Trophoblast cell (in vitro differentiated cells and primary cell): ENCODE measurements at regions not wholly inside any gene's neighbourhood (a gene's known extent, or its start where the extent isn't known, plus 50 kb on each side); places are given as distances from the start of the nearest gene placed in this dataset.

Experiments
- DNase-seq, 2 donors: peaks; one replicate each; pipeline ENCODE4 v3.0.0-alpha.2; 2016
- H2AFZ ChIP-seq: 2 replicates; pipeline ENCODE4 v1.6.1; 2013; ENCODE audit warnings: low read length, moderate library complexity, mild to moderate bottlenecking; ENCODE audit not compliant: insufficient read depth, poor library complexity
- H2AK5ac ChIP-seq: 2 replicates; pipeline ENCODE4 v1.6.1; 2013; ENCODE audit warnings: mild to moderate bottlenecking, low read length
- H2BK120ac ChIP-seq: 2 replicates; pipeline ENCODE4 v1.6.1; 2013; ENCODE audit warnings: low read length, mild to moderate bottlenecking, moderate library complexity; ENCODE audit not compliant: insufficient read depth, poor library complexity
- H2BK12ac ChIP-seq: 2 replicates; pipeline ENCODE4 v1.6.1; 2013; ENCODE audit warnings: mild to moderate bottlenecking, low read length, moderate library complexity
- H2BK5ac ChIP-seq: 2 replicates; pipeline ENCODE4 v1.6.1; 2013; ENCODE audit warnings: low read length, low read depth, moderate library complexity, mild to moderate bottlenecking; ENCODE audit not compliant: poor library complexity
- H3K14ac ChIP-seq: 2 replicates; pipeline ENCODE4 v1.6.1; 2013; ENCODE audit warnings: mild to moderate bottlenecking, low read length
- H3K18ac ChIP-seq: 2 replicates; pipeline ENCODE4 v1.6.1; 2013; ENCODE audit warnings: mild to moderate bottlenecking, low read length
- H3K23ac ChIP-seq: 2 replicates; pipeline ENCODE4 v1.6.1; 2013; ENCODE audit warnings: low read length
- H3K27ac ChIP-seq: 2 replicates; pipeline ENCODE4 v1.5.1; 2013; ENCODE audit warnings: low read depth, mild to moderate bottlenecking, inconsistent platforms, low read length, moderate library complexity
- H3K27me3 ChIP-seq: 2 replicates; pipeline ENCODE4 v1.6.1; 2013; ENCODE audit warnings: inconsistent platforms, mild to moderate bottlenecking, low read length, moderate library complexity; ENCODE audit not compliant: insufficient read depth
- H3K36me3 ChIP-seq, 2 experiments: 1 replicate in 1 of 2; 2 replicates in 1 of 2; pipeline ENCODE4 v1.6.1; 2013; ENCODE audit warnings: low read length in 2 of 2, mild to moderate bottlenecking in 2 of 2, moderate library complexity in 1 of 2; ENCODE audit not compliant: insufficient read depth in 2 of 2, control insufficient read depth in 1 of 2
- H3K4ac ChIP-seq: 2 replicates; pipeline ENCODE4 v1.6.1; 2013; ENCODE audit warnings: low read depth, mild to moderate bottlenecking, low read length, moderate library complexity
- H3K4me1 ChIP-seq, 2 experiments: 1 replicate in 1 of 2; 2 replicates in 1 of 2; pipeline ENCODE4 v1.6.1; 2013; ENCODE audit warnings: low read length in 2 of 2, mild to moderate bottlenecking in 2 of 2, moderate library complexity in 1 of 2; ENCODE audit not compliant: insufficient read depth in 2 of 2, control insufficient read depth in 1 of 2
- H3K4me2 ChIP-seq: 2 replicates; pipeline ENCODE4 v1.6.1; 2013; ENCODE audit warnings: inconsistent platforms, mild to moderate bottlenecking, low read length, moderate library complexity
- H3K4me3 ChIP-seq: 2 replicates; pipeline ENCODE4 v1.5.1; 2013; ENCODE audit warnings: mild to moderate bottlenecking, low read depth, low read length, inconsistent platforms
- H3K79me1 ChIP-seq: one replicate; pipeline ENCODE4 v1.6.1; 2013; ENCODE audit warnings: low read length
- H3K79me2 ChIP-seq: 2 replicates; pipeline ENCODE4 v1.6.1; 2013; ENCODE audit warnings: low read length, mild to moderate bottlenecking; ENCODE audit not compliant: control insufficient read depth, insufficient read depth, poor library complexity
- H3K9ac ChIP-seq: 2 replicates; pipeline ENCODE4 v1.6.1; 2013; ENCODE audit warnings: mild to moderate bottlenecking, low read length
- H3K9me3 ChIP-seq: 2 replicates; pipeline ENCODE4 v1.6.1; 2013; ENCODE audit warnings: low read depth, mild to moderate bottlenecking, control low read depth, inconsistent platforms, low read length; ENCODE audit not compliant: insufficient read depth
- H4K12ac ChIP-seq: 2 replicates; pipeline ENCODE4 v1.6.1; 2013; ENCODE audit warnings: low read depth, mild to moderate bottlenecking, low read length, moderate library complexity
- H4K8ac ChIP-seq: 2 replicates; pipeline ENCODE4 v1.6.1; 2013; ENCODE audit warnings: low read depth, mild to moderate bottlenecking, low read length, moderate library complexity
- H4K91ac ChIP-seq: one replicate; pipeline ENCODE4 v1.6.1; 2013; ENCODE audit warnings: low read depth, mild to moderate bottlenecking, low read length, moderate library complexity
- WGBS: extraction: QIAGEN DNeasy Blood & Tissue Kit; methylation state at CpG from one replicate; pipeline ENCODE4 v1.1.7; 2013; ENCODE audit warnings: missing lambda C conversion rate; ENCODE audit not compliant: insufficient read length, insufficient coverage; ENCODE audit errors: extremely low coverage; 5-methylcytosine and 5-hydroxymethylcytosine counted together

GRCh38 chr2:147351784-147352183 is 493.0 kb upstream of the ACVR2A start:
- Histone ChIP-seq H4K12ac (no peak overlapping the region), H4K8ac (no peak overlapping the region), H2BK12ac (no peak overlapping the region), H2BK120ac (no peak overlapping the region), H3K4ac (no peak overlapping the region), H3K23ac (no peak overlapping the region), H2AK5ac (no peak overlapping the region), H3K4me1 (peaks cover 0 to 3% of the 10 kb centered on the region in 2 experiments), H3K4me2 (no peak overlapping the region), H3K14ac (no peak overlapping the region), H4K91ac (no peak overlapping the region), H2AFZ (no peak overlapping the region), H3K27me3 (no peaks in the 10 kb centered on the region), H3K4me3 (no peak overlapping the region), H3K9ac (no peak overlapping the region), H3K18ac (no peak overlapping the region), H3K36me3 (no peaks in the 10 kb centered on the region), H3K27ac (no peak overlapping the region), H3K79me1 (no peaks in the 10 kb centered on the region), H3K9me3 (no peaks in the 10 kb centered on the region), H2BK5ac (no peak overlapping the region), H3K79me2 (no peaks in the 10 kb centered on the region)
- WGBS = no CpG with 5 or more reads among the region's 5 CpGs
- DNase-seq = no peak

DNA sequence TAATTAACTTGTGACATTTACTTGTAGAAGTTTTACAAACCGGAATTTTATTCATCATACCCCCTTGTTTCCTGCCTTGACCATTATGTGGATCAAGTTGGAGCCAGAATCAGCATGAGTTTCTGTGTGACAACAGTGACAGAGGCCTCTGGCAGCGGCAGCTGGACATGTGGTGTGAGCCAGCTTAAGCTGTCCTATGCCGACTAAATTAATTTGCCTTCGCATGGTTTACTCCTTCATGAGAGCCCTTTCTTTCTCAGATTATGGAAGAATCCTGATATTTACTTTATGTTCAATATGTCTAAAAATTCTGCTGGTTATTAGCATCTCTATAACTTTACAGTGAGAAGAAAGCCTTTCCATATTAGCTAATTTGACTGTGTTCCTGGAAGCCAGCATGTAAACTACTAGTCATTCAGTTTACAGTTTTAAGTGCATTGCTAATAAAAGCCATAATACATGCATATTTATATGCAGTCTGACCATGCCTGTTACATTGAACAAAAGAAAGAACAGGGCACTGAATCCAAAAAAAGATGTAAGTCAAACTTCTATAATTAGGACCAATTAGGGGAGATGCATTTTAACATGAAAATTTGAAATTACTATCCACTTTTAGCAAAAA is 495.8 kb upstream of the ACVR2A start:
- no peak overlapping the region for H2AK5ac ChIP-seq
- no peak overlapping the region for H3K9ac ChIP-seq
- no peak overlapping the region for H3K27ac ChIP-seq
- H3K4me2 ChIP-seq = no peak overlapping the region
- H3K4me3 ChIP-seq = no peak overlapping the region
- no peak overlapping the region for H3K18ac ChIP-seq
- H3K79me2 ChIP-seq = no peaks in the 10 kb centered on the region
- no peaks in the 10 kb centered on the region for H3K4me1 ChIP-seq
- H3K14ac ChIP-seq = no peak overlapping the region
- H4K12ac ChIP-seq = no peak overlapping the region
- H4K8ac ChIP-seq = no peak overlapping the region
- H3K36me3 ChIP-seq = no peaks in the 10 kb centered on the region
- no peaks in the 10 kb centered on the region for H3K9me3 ChIP-seq
- H3K27me3 ChIP-seq = no peaks in the 10 kb centered on the region
- no peak overlapping the region for H3K4ac ChIP-seq
- no peak overlapping the region for H3K23ac ChIP-seq
- no peak overlapping the region for H2AFZ ChIP-seq
- H2BK120ac ChIP-seq = no peak overlapping the region
- no CpG with 5 or more reads among the region's 4 CpGs for WGBS
- no peak overlapping the region for H4K91ac ChIP-seq
- H2BK12ac ChIP-seq = no peak overlapping the region
- DNase-seq = no peak
- H2BK5ac ChIP-seq = no peak overlapping the region
- H3K79me1 ChIP-seq = no peaks in the 10 kb centered on the region

GRCh38 chr2:147346142-147346541 is 498.7 kb upstream of the ACVR2A start:
- Histone ChIP-seq H3K27ac (no peak overlapping the region), H2BK5ac (no peak overlapping the region), H3K4me1 (no peaks in the 10 kb centered on the region), H3K4ac (no peak overlapping the region), H2BK120ac (no peak overlapping the region), H3K4me3 (no peak overlapping the region), H3K23ac (no peak overlapping the region), H2AK5ac (no peak overlapping the region), H4K91ac (no peak overlapping the region), H3K9me3 (no peaks in the 10 kb centered on the region), H4K12ac (no peak overlapping the region), H4K8ac (no peak overlapping the region), H3K79me2 (no peaks in the 10 kb centered on the region), H3K9ac (no peak overlapping the region), H3K14ac (no peak overlapping the region), H3K18ac (no peak overlapping the region), H3K4me2 (no peak overlapping the region), H3K27me3 (no peaks in the 10 kb centered on the region), H3K79me1 (no peaks in the 10 kb centered on the region), H2BK12ac (no peak overlapping the region), H2AFZ (no peak overlapping the region), H3K36me3 (no peaks in the 10 kb centered on the region)
- WGBS = no CpG with 5 or more reads among the region's 2 CpGs
- no peak for DNase-seq

- H2BK5ac ChIP-seq = no peak overlapping the region
- no peak overlapping the region for H3K23ac ChIP-seq
- H3K18ac ChIP-seq = no peak overlapping the region
- H2BK12ac ChIP-seq = no peak overlapping the region
- no peak overlapping the region for H3K4me3 ChIP-seq
- no peak overlapping the region for H3K27ac ChIP-seq
- no peak overlapping the region for H2AK5ac ChIP-seq
- no peak overlapping the region for H2AFZ ChIP-seq
- WGBS = no CpG with 5 or more reads among the region's 1 CpG
- H3K4me2 ChIP-seq = no peak overlapping the region
- H3K36me3 ChIP-seq = no peaks in the 10 kb centered on the region
- no peak overlapping the region for H3K14ac ChIP-seq
- no peaks in the 10 kb centered on the region for H3K4me1 ChIP-seq
- no peaks in the 10 kb centered on the region for H3K9me3 ChIP-seq
- H3K79me2 ChIP-seq = no peaks in the 10 kb centered on the region
- no peaks in the 10 kb centered on the region for H3K27me3 ChIP-seq
- H3K4ac ChIP-seq = no peak overlapping the region
- H3K9ac ChIP-seq = no peak overlapping the region
- H4K8ac ChIP-seq = no peak overlapping the region
- no peak overlapping the region for H4K12ac ChIP-seq
- no peaks in the 10 kb centered on the region for H3K79me1 ChIP-seq
- H4K91ac ChIP-seq = no peak overlapping the region
- H2BK120ac ChIP-seq = no peak overlapping the region
- DNase-seq = peak in 1 of 2 donors; percentile 45
Observed at GRCh38 chr2:147345246-147345645, 499.6 kb upstream of the ACVR2A start.
